ENCODE measurements at regions not wholly inside any gene's neighbourhood (a gene's known extent, or its start where the extent isn't known, plus 50 kb on each side); places are given as distances from the start of the nearest gene placed in this dataset.

DNA sequence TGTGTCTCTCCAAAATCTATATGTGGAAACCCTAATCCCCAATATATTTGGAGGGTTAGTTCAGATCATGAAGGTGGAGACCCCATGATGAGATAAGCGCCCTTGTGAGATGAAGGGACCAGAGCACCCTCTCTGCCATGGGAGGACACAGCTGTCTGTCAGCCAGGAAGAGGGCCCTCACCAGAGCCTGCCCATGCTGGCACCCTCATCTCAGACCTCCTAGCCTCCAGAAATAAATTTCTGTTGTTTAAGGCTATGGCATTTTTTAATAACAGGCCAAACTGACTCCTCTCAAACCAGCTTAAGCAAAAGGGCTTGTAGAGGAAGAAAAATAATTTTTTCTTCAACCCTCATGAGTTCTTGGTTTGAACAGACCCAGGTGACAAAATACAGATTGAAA lies 79.2 kb upstream of the MAMDC2 start:
- ChIA-PET POLR2A (no interaction called here), CTCF (interaction anchor here (3.0 to 18.0 kb wide), 2 partner anchors 7 to 147 kb away, joined by 12 to 205 read pairs; no protein-coding TSS in a partner anchor), RAD21 (ENCODE audit: low non-redundant PET in 1 of 2, low total read pairs in 2 of 2, uncharacterized antibody in 2 of 2, unreplicated experiment in 2 of 2) (no interaction called here)
- Histone ChIP-seq H3K9me3 (ENCODE audit: control insufficient read depth in 1 of 2, insufficient read depth in 1 of 2, low read depth in 1 of 2, low read length in 2 of 2) (no peaks in the 10 kb centered on the region), H3K9ac (ENCODE audit: low read length) (no peak overlapping the region), H3K27me3 (ENCODE audit: insufficient read depth, low read length) (no peaks in the 10 kb centered on the region), H2AFZ (ENCODE audit: low read depth, low read length, poor library complexity, severe bottlenecking) (no peak overlapping the region), H3K79me2 (ENCODE audit: insufficient read depth, low read length) (no peaks in the 10 kb centered on the region), H3K36me3 (ENCODE audit: control insufficient read depth in 1 of 2, insufficient read depth in 2 of 2, low read length in 2 of 2) (no peaks in the 10 kb centered on the region), H3K4me2 (ENCODE audit: low read length) (no peak overlapping the region), H3K27ac (ENCODE audit: low read depth, low read length) (no peak overlapping the region), H3K9me2 (ENCODE audit: insufficient read depth) (no peaks in the 10 kb centered on the region), H3K4me3 (replicated peaks in 1 of 2; ENCODE audit: low read depth in 1 of 2, low read length in 2 of 2) (no peak overlapping the region), H4K20me1 (ENCODE audit: insufficient read depth) (no peaks in the 10 kb centered on the region), H3K4me1 (ENCODE audit: control insufficient read depth in 1 of 2, insufficient read depth in 2 of 2, low read length in 2 of 2) (no peaks in the 10 kb centered on the region)
- no peak for ATAC-seq
- intact Hi-C loops (cut with micrococcal nuclease): no loop called here
- TF ChIP-seq ELF1 (IDR thresholded peaks at IDR 0.05; ENCODE audit: borderline replicate concordance, low read depth) (no peak), REST (IDR thresholded peaks at IDR 0.05; ENCODE audit: low read depth) (no peak), YY1 (IDR thresholded peaks at IDR 0.05; ENCODE audit: extremely low read depth, insufficient replicate concordance, low read depth, low read length) (no peak), POLR2AphosphoS5 (IDR thresholded peaks at IDR 0.05; ENCODE audit: low read depth, low read length) (no peak), EGR1 (IDR thresholded peaks at IDR 0.05; ENCODE audit: low read depth) (no peak), RAD21 (IDR thresholded peaks at IDR 0.05; ENCODE audit: low read depth) (no peak), EZH2 (IDR thresholded peaks at IDR 0.05) (no peak), JUND (IDR thresholded peaks at IDR 0.05) (no peak), SRF (IDR thresholded peaks at IDR 0.05; ENCODE audit: low read depth) (no peak), CTCF (IDR thresholded peaks at IDR 0.05 in 2 of 3, conservative IDR thresholded peaks at IDR 0.05 in 1 of 3; ENCODE audit: borderline replicate concordance in 1 of 3, insufficient read depth in 1 of 3, low read depth in 2 of 3, low read length in 2 of 3) (no peak), ZFX (IDR thresholded peaks at IDR 0.05) (no peak), ZNF274 (IDR thresholded peaks at IDR 0.05; ENCODE audit: low read depth, low read length) (no peak), CEBPB (IDR thresholded peaks at IDR 0.05; ENCODE audit: low read depth) (no peak), SP1 (IDR thresholded peaks at IDR 0.05; ENCODE audit: low read depth) (no peak), EZH2phosphoT487 (IDR thresholded peaks at IDR 0.05; ENCODE audit: borderline replicate concordance) (no peak), POLR2A (IDR thresholded peaks at IDR 0.05; ENCODE audit: borderline replicate concordance, extremely low read depth, insufficient read depth, insufficient read length) (no peak), ATF3 (IDR thresholded peaks at IDR 0.05) (no peak), TCF7L2 (IDR thresholded peaks at IDR 0.05; ENCODE audit: borderline replicate concordance, extremely low read depth, insufficient read depth, insufficient read length) (no peak)
- TF ChIP-seq, protein P1, sequence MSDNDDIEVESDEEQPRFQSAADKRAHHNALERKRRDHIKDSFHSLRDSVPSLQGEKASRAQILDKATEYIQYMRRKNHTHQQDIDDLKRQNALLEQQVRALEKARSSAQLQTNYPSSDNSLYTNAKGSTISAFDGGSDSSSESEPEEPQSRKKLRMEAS (IDR thresholded peaks at IDR 0.05): no peak
- no TSS peak for BruUV-seq (replicated peaks)
- DNase-seq (ENCODE audit: low read depth, low spot score): no peak
